ENCODE measurements at regions not wholly inside any gene's neighbourhood (a gene's known extent, or its start where the extent isn't known, plus 50 kb on each side); places are given as distances from the start of the nearest gene placed in this dataset.

GRCh38 chr6:56714273-56714672, 71.6 kb upstream of the DST start:
- ATAC-seq, result no peak
- no peak for DNase-seq

- no peak for ATAC-seq
- DNase-seq, result no peak
These were observed 70.6 kb upstream of the DST start for GRCh38 chr6:56713254-56713672.

GRCh38 chr6:56710967-56711366, 68.3 kb upstream of the DST start:
- DNase-seq, result no peak
- ATAC-seq, result no peak

GRCh38 chr6:56709650-56710049, 67.0 kb upstream of the DST start:
- no peak for ATAC-seq

GRCh38 chr6:56708810-56709597, 66.3 kb upstream of the DST start:
- ATAC-seq (no peak), DNase-seq (no peak)

More at GRCh38 chr6:56709650-56710049, 67.0 kb upstream of the DST start:
- no peak for DNase-seq

- no peak for ATAC-seq
- no peak for DNase-seq
These were observed 64.5 kb upstream of the DST start for GRCh38 chr6:56706981-56707726.

GRCh38 chr6:56699066-56699654, 56.5 kb upstream of the DST start:
- no peak for ATAC-seq
- DNase-seq, result no peak

- no peak for ATAC-seq
These were observed 53.0 kb upstream of the DST start for GRCh38 chr6:56695702-56696101.

GRCh38 chr6:56694002-56694401, 51.3 kb upstream of the DST start:
- no peak for DNase-seq
- ATAC-seq, result no peak

More at GRCh38 chr6:56695702-56696101, 53.0 kb upstream of the DST start:
- DNase-seq, result no peak

- ATAC-seq (no peak), DNase-seq (no peak)
These were observed 50.5 kb upstream of the DST start for GRCh38 chr6:56693246-56693607.

GRCh38 chr6:56692523-56693245, 50.0 kb upstream of the DST start:
- ATAC-seq, result no peak
- no peak for DNase-seq

All from stimulated activated naive CD8-positive, alpha-beta T cell treated with anti-CD3 and anti-CD28 coated beads, Interleukin-15, Interleukin-2, amounts not matched to agents 100 U/mL and 50 U/mL, for 24 hours (primary cell).